ENCODE measurements at regions not wholly inside any gene's neighbourhood (a gene's known extent, or its start where the extent isn't known, plus 50 kb on each side); places are given as distances from the start of the nearest gene placed in this dataset.

GRCh38 chr4:36547383-36547782 lies 266.0 kb downstream of the DTHD1 start:
- TF ChIP-seq CTCF (conservative IDR thresholded peaks at IDR 0.05) (no peak), EZH2 (IDR thresholded peaks at IDR 0.05; ENCODE audit: low read depth) (no peak)

Data from PC-9 (cell line).